Upper lobe of left lung (tissue), 4 donors: ENCODE measurements at regions not wholly inside any gene's neighbourhood (a gene's known extent, or its start where the extent isn't known, plus 50 kb on each side); places are given as distances from the start of the nearest gene placed in this dataset.

Experiments
- POLR2AphosphoS5 ChIP-seq, 2 donors: sonication (generic); formaldehyde crosslinking; IDR thresholded peaks; one replicate each; pipeline ENCODE4 v1.5.1; 2017; ENCODE audit warnings: antibody characterized with exemption in 2 of 2
- TF ChIP-seq, protein P1 (sequence below), 6 experiments: fragments of 450-650 bp in 4 of 6; fragments of 200-600 bp in 2 of 6; sonication (generic) in 2 of 6; IDR thresholded peaks; one replicate each; pipeline ENCODE4 v1.5.1; 2016 to 2019; ENCODE audit warnings: antibody characterized with exemption in 6 of 6

DNA sequence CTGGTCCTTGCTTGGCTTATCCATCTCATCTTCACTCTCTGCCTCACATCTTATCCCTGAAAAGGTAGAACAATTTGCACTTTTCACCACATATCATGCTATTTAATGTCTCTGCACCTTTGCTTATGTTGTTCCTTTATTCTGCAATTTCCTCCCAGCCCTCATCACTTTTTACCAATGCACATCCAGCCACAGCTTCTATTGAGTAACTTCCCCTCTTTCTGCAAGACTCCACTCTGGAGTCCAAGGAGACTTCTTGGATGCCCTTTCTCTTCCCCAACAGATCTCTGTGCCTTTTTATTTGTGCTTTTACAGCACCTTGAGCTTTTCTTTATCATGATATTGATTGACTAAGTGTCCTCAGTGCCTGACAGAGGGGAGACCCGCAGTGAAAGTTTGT, 797.1 kb downstream of the VRK1 start:
- TF ChIP-seq, protein P1, sequence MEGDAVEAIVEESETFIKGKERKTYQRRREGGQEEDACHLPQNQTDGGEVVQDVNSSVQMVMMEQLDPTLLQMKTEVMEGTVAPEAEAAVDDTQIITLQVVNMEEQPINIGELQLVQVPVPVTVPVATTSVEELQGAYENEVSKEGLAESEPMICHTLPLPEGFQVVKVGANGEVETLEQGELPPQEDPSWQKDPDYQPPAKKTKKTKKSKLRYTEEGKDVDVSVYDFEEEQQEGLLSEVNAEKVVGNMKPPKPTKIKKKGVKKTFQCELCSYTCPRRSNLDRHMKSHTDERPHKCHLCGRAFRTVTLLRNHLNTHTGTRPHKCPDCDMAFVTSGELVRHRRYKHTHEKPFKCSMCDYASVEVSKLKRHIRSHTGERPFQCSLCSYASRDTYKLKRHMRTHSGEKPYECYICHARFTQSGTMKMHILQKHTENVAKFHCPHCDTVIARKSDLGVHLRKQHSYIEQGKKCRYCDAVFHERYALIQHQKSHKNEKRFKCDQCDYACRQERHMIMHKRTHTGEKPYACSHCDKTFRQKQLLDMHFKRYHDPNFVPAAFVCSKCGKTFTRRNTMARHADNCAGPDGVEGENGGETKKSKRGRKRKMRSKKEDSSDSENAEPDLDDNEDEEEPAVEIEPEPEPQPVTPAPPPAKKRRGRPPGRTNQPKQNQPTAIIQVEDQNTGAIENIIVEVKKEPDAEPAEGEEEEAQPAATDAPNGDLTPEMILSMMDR (IDR thresholded peaks at IDR 0.05): no peak
- TF ChIP-seq POLR2AphosphoS5 (IDR thresholded peaks at IDR 0.05): no peak
